A673 (cell line): ENCODE measurements at regions not wholly inside any gene's neighbourhood (a gene's known extent, or its start where the extent isn't known, plus 50 kb on each side); places are given as distances from the start of the nearest gene placed in this dataset.

Experiments used
- BruUV-seq: library from RNA; stranded (reverse); fragments of 400-500 nt; replicated peaks from 2 replicates; lab custom pipeline; 2021; lab: Mats Ljungman, UMichigan
- CTCF ChIA-PET: fragments of 300-600 bp; sonication (Branson Sonifier 250); formaldehyde crosslinking; loops from one replicate; lab custom pipeline; 2022; ENCODE audit warnings: antibody characterized with exemption; lab: Charles Lee
- POLR2A ChIA-PET: fragments of 300-600 bp; sonication (Branson Sonifier 250); formaldehyde crosslinking; loops from one replicate; lab custom pipeline; 2022; ENCODE audit warnings: antibody characterized with exemption; ENCODE audit not compliant: low non-redundant PET; lab: Charles Lee
- DNase-seq: peaks from one replicate; pipeline ENCODE4 v3.0.0-alpha.2; 2015; ENCODE audit warnings: low spot score
- H3K27ac ChIP-seq: fragments of 200-600 bp; sonication (generic); 2 replicates; pipeline ENCODE4 v1.5.1; 2016; ENCODE audit warnings: mixed run types, low read depth, mild to moderate bottlenecking, mixed read lengths, antibody characterized with exemption, low read length; ENCODE audit not compliant: poor library complexity, severe bottlenecking
- H3K27me3 ChIP-seq: fragments of 200-600 bp; sonication (generic); replicated peaks from 2 replicates; pipeline ENCODE4 v1.6.1; 2017; ENCODE audit warnings: mixed run types, low read depth, mild to moderate bottlenecking, mixed read lengths, antibody characterized with exemption, low read length; ENCODE audit not compliant: insufficient read depth, poor library complexity
- H3K36me3 ChIP-seq: fragments of 200-600 bp; sonication (generic); 2 replicates; pipeline ENCODE4 v1.6.1; 2016; ENCODE audit warnings: mixed run types, mild to moderate bottlenecking, mixed read lengths, antibody characterized with exemption, low read length; ENCODE audit not compliant: insufficient read depth, poor library complexity, severe bottlenecking
- H3K4me1 ChIP-seq: fragments of 200-600 bp; sonication (generic); 2 replicates; pipeline ENCODE4 v1.6.1; 2017; ENCODE audit warnings: mixed run types, mild to moderate bottlenecking, mixed read lengths, antibody characterized with exemption, low read length; ENCODE audit not compliant: insufficient read depth, poor library complexity, severe bottlenecking
- H3K4me3 ChIP-seq: fragments of 200-600 bp; sonication (generic); 2 replicates; pipeline ENCODE4 v1.5.1; 2016; ENCODE audit warnings: low read depth, mixed run types, mild to moderate bottlenecking, mixed read lengths, low read length; ENCODE audit not compliant: poor library complexity, severe bottlenecking
- H3K9me3 ChIP-seq: fragments of 200-600 bp; sonication (generic); 2 replicates; pipeline ENCODE4 v1.6.1; 2016; ENCODE audit warnings: mixed run types, low read depth, mild to moderate bottlenecking, mixed read lengths, antibody characterized with exemption, low read length; ENCODE audit not compliant: poor library complexity, severe bottlenecking
- EZH2 ChIP-seq: fragments of 200-600 bp; sonication (generic); IDR thresholded peaks from 2 replicates; pipeline ENCODE4 v1.6.1; 2017; ENCODE audit warnings: borderline replicate concordance, low read depth, mild to moderate bottlenecking, mixed read lengths, antibody characterized with exemption, low read length; ENCODE audit not compliant: poor library complexity, severe bottlenecking
- intact Hi-C: fragments of 100-400 bp; cut with micrococcal nuclease; formaldehyde crosslinking; loops from one replicate; pipeline ENCODE4 v1.10.0; 2022; ENCODE audit not compliant: unreplicated experiment
- TF ChIP-seq, protein P1 (sequence below): fragments of 300-800, 200-600 bp; sonication (generic); conservative IDR thresholded peaks from 2 replicates; pipeline ENCODE4 v1.5.1; 2017; ENCODE audit warnings: low read depth, mild to moderate bottlenecking, antibody characterized with exemption, low read length, moderate library complexity, mixed read lengths

DNA sequence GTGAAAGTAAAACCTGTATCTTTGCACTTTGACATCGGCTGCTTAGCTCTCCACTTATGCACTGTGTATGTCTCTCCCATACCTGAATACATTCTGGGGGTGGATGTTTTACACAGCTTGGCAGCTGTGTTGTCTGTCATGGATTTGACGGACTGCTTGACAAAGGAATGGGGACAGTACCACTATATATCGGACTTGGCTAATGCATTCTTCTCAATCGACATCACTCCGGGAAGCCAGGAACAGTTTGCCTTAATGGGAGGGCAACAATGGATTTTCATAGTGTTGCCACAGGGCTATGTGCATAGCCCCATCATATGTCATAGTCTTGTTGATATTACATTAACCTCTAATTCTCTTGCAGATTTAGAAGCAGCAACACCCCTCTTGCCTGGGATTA, 1008.3 kb downstream of the DNAH5 start:
- intact Hi-C loops, result no loop called here
- CTCF ChIA-PET, result no interaction called here
- Histone ChIP-seq H3K27ac (no peak overlapping the region), H3K4me3 (no peak overlapping the region), H3K4me1 (no peaks in the 10 kb centered on the region), H3K36me3 (no peaks in the 10 kb centered on the region), H3K27me3 (no peaks in the 10 kb centered on the region), H3K9me3 (peaks cover 34% of the 10 kb centered on the region)
- TF ChIP-seq EZH2, result no peak
- BruUV-seq, result no TSS peak
- DNase-seq, result no peak
- POLR2A ChIA-PET, result no interaction called here

DNA sequence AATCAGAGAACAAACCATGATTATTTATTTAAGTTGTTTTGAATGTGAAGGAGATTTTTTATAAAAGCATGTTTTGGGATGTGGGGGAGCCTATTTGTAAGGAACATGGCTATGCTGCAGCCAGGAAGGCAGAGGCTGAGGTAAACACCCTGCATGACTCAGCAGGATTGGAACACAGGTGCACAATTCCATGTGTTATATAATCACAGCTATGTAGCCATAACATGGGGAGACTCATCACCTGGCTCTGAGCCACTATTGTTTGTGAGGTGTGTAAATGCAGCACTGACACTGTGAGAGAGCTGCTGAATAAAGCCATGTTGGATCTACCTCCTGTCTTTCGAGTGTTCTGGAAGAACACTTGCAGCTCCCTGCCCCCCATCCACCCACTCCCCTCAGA, 1009.8 kb downstream of the DNAH5 start:
- POLR2A ChIA-PET, result no interaction called here
- CTCF ChIA-PET, result no interaction called here
- H3K4me3 ChIP-seq, result no peak overlapping the region
- peaks cover 38% of the 10 kb centered on the region for H3K9me3 ChIP-seq
- H3K36me3 ChIP-seq, result no peaks in the 10 kb centered on the region
- BruUV-seq, result no TSS peak
- no peaks in the 10 kb centered on the region for H3K27me3 ChIP-seq
- no peak for TF ChIP-seq EZH2
- TF ChIP-seq, protein P1, sequence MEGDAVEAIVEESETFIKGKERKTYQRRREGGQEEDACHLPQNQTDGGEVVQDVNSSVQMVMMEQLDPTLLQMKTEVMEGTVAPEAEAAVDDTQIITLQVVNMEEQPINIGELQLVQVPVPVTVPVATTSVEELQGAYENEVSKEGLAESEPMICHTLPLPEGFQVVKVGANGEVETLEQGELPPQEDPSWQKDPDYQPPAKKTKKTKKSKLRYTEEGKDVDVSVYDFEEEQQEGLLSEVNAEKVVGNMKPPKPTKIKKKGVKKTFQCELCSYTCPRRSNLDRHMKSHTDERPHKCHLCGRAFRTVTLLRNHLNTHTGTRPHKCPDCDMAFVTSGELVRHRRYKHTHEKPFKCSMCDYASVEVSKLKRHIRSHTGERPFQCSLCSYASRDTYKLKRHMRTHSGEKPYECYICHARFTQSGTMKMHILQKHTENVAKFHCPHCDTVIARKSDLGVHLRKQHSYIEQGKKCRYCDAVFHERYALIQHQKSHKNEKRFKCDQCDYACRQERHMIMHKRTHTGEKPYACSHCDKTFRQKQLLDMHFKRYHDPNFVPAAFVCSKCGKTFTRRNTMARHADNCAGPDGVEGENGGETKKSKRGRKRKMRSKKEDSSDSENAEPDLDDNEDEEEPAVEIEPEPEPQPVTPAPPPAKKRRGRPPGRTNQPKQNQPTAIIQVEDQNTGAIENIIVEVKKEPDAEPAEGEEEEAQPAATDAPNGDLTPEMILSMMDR, result no peak
- no peak overlapping the region for H3K27ac ChIP-seq
- DNase-seq, result no peak
- intact Hi-C loops, result no loop called here
- no peaks in the 10 kb centered on the region for H3K4me1 ChIP-seq

DNA sequence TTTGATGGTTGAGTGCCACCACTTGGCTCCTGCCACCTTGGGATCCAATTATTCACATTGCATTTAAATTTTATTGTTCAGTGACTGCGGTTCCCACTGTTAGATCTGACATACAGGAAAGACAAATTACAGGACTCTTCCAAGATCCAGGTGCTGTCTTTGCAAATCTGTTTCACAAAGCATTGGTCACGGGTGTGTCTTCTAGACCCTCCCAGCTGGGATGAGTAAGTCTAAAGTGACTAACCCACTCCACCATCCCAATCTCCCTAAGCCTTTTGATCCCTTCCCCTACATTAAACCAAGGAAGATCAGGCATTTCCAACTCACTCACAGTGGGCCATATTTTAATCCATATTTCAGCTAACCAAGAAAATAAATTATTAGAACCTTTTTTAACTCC, 1016.3 kb upstream of the CTNND2 start:
- no peaks in the 10 kb centered on the region for H3K27me3 ChIP-seq
- H3K36me3 ChIP-seq, result no peaks in the 10 kb centered on the region
- BruUV-seq, result no TSS peak
- ChIA-PET POLR2A (no interaction called here), CTCF (no interaction called here)
- H3K27ac ChIP-seq, result no peak overlapping the region
- intact Hi-C loops, result no loop called here
- no peak for DNase-seq
- TF ChIP-seq, protein P1, result no peak
- no peak for TF ChIP-seq EZH2
- no peak overlapping the region for H3K4me3 ChIP-seq
- H3K9me3 ChIP-seq, result peaks cover 30% of the 10 kb centered on the region
- H3K4me1 ChIP-seq, result no peaks in the 10 kb centered on the region

DNA sequence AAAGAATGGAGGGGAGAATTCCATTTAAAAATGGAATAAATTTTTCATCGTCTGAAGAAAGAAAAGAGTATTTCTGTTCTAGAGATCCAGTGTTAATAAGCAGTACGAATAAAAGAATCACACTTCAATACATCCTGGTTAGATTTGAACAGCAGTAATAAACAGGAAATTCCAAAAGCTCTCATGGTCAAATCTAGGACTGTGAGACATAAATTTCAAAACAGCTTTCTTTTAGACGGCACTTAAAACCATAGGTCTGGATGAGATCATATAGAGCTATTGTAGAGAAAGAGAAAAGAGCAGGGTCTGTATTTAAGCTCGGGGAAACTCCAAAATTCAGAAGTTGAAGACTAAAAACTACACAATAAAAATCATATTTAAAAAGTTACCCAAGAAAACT, 1006.9 kb upstream of the CTNND2 start:
- POLR2A ChIA-PET, result no interaction called here
- intact Hi-C loops, result no loop called here
- Histone ChIP-seq H3K27me3 (no peaks in the 10 kb centered on the region), H3K36me3 (no peaks in the 10 kb centered on the region), H3K27ac (no peak overlapping the region), H3K4me3 (no peak overlapping the region), H3K4me1 (no peaks in the 10 kb centered on the region), H3K9me3 (peaks cover 24% of the 10 kb centered on the region)
- CTCF ChIA-PET, result no interaction called here
- TF ChIP-seq EZH2, result no peak
- TF ChIP-seq, protein P1, result no peak
- BruUV-seq, result no TSS peak
- DNase-seq, result no peak
